Spinal cord (tissue), 9 donors: ENCODE measurements at regions not wholly inside any gene's neighbourhood (a gene's known extent, or its start where the extent isn't known, plus 50 kb on each side); places are given as distances from the start of the nearest gene placed in this dataset.

Experiments used
- DNase-seq, 6 donors: peaks; one replicate each; pipeline versions ENCODE4 v3.0.0 to v3.0.0-alpha.2; 2013 to 2015; ENCODE audit warnings: low spot score in 6 of 6, low read depth in 4 of 6
- H3K27ac ChIP-seq: one replicate; pipeline ENCODE4 v1.5.1; 2013; ENCODE audit warnings: low read depth, low read length, control low read depth
- H3K27me3 ChIP-seq: one replicate; pipeline ENCODE4 v1.6.1; 2013; ENCODE audit warnings: low read length; ENCODE audit not compliant: control insufficient read depth, insufficient read depth
- H3K36me3 ChIP-seq: one replicate; pipeline ENCODE4 v1.6.1; 2013; ENCODE audit warnings: low read length; ENCODE audit not compliant: control insufficient read depth, insufficient read depth
- H3K4me1 ChIP-seq: one replicate; pipeline ENCODE4 v1.6.1; 2013; ENCODE audit warnings: low read length; ENCODE audit not compliant: control insufficient read depth, insufficient read depth
- H3K4me3 ChIP-seq: one replicate; pipeline ENCODE4 v1.5.1; 2013; ENCODE audit warnings: low read depth, low read length, control low read depth
- H3K9me3 ChIP-seq: one replicate; pipeline ENCODE4 v1.6.1; 2013; ENCODE audit warnings: low read length; ENCODE audit not compliant: control insufficient read depth, insufficient read depth
- WGBS: methylation state at CpG from one replicate; pipeline ENCODE4 v1.1.5; 2013; ENCODE audit warnings: missing lambda C conversion rate; ENCODE audit not compliant: insufficient coverage; 5-methylcytosine and 5-hydroxymethylcytosine counted together
- donor health status: healthy.

DNA sequence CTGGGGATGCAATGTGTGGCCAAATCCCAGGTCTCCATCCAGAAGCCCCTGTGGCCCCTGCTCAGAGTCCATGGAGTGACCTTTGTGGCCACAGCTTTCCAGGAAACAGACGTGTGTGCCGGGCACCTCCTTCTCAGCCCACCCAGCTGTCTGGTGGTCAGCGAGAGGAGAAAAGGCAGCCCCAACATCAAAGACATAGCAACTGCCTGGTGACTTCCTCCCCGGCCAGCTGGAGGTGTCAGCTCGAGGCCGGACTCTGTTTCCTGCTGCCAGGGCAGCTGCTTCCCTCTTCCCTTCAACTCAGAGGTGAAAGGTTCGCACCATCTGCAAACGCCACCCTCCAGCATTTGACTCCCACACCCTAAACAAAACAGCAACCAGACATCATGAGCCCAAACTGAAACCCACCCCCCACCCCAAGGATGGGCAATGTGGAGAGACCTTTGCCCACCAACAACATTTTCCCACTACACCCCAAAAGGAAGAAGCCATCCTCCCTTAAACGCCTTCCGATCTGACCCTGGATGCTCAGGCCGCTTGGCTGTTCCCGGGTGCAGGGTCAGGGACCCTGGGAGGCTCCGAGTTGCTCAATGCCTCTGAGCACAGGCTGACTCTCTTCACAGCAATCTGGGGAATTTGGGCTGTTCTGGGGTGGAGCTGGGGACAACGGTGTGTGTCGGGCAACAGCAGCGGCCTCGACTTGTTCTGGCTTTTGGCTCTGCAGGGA, 162.3 kb downstream of the PSMG1 start:
- 49% methylated on average over 15 of the region's 17 CpGs for WGBS
- H3K27ac ChIP-seq, result no peak overlapping the region
- H3K4me3 ChIP-seq, result no peak overlapping the region
- H3K36me3 ChIP-seq, result no peaks in the 10 kb centered on the region
- H3K4me1 ChIP-seq, result peaks cover 29% of the 10 kb centered on the region
- no peaks in the 10 kb centered on the region for H3K9me3 ChIP-seq
- no peaks in the 10 kb centered on the region for H3K27me3 ChIP-seq
- no peak for DNase-seq

DNA sequence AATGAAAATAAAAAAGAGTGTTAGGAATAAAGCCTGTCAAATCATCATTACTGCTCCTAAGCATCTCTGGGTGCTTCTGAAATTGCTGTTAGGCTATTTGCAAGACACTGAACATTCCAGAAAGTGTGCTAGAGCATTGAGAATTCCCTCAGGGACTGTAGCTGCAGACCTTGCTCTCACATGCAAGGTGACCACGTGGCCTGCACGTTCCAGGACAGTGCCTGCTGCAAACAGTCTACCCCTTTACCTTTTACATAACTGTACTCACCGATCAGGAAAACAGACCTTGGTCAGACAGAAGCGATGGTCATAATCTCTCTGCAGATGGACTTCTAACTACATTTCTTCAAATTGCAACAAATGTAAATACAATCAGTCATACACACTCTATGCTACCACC, 164.5 kb downstream of the PSMG1 start:
- no peaks in the 10 kb centered on the region for H3K27me3 ChIP-seq
- WGBS, result 73% methylated on average over 4 of the region's 4 CpGs

DNA sequence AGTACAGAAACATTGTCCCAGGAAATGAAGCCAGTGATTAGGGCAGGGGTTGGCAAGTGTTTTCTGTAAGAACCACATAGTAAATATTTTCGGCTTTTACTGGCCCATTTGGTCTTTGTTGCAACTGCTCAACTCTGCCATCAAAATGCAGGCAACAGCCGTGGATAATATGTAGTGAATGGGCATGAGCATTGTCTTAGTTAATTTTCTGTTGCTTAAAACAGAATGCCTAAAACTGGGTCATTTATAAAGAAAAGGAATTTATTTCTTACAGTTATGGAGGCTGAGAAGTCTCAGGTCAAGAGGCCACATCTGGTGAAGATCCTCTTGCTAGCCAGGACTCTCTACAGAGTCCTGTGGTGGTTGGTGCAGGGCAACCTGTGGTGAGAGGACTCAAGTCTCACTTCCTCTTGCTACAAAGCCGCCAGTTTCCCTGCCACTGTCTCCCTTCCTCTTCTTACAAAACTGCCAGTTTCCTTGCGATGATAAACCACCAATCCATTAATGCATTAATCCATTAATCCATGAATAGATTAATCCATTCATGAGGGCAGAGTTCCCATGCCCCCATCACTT, 166.4 kb downstream of the PSMG1 start:
- no peak overlapping the region for H3K27ac ChIP-seq
- no peaks in the 10 kb centered on the region for H3K36me3 ChIP-seq
- no peaks in the 10 kb centered on the region for H3K27me3 ChIP-seq
- H3K4me1 ChIP-seq, result peaks cover 13% of the 10 kb centered on the region
- DNase-seq, result no peak
- no peaks in the 10 kb centered on the region for H3K9me3 ChIP-seq
- 100% methylated on average over 3 of the region's 4 CpGs for WGBS
- H3K4me3 ChIP-seq, result no peak overlapping the region

More for the DNA sequence above, 164.5 kb downstream of the PSMG1 start:
- no peak overlapping the region for H3K4me3 ChIP-seq
- H3K9me3 ChIP-seq, result no peaks in the 10 kb centered on the region
- peaks cover 29% of the 10 kb centered on the region for H3K4me1 ChIP-seq
- H3K27ac ChIP-seq, result no peak overlapping the region
- DNase-seq, result no peak
- H3K36me3 ChIP-seq, result no peaks in the 10 kb centered on the region

DNA sequence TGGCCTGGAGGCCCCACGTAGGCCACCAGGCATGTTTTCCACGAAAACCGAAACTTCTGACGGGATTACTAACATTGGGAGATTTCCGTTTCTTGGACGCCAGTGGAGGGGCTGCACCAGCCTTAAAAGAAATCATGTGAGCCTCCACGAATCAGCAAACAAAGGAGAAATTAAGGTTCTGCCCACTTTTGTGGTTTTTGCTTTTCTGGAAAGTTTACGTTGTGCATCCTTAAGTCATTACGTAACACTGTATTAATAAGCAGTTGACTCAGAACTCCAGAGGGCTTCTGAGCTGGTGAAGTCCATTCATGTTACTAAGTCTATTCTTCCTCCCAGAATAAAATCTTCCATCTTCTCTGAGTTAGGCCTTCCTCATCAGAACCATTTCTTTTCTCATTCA, 168.5 kb downstream of the PSMG1 start:
- H3K4me3 ChIP-seq, result no peak overlapping the region
- no peak overlapping the region for H3K27ac ChIP-seq
- no peaks in the 10 kb centered on the region for H3K9me3 ChIP-seq
- no peaks in the 10 kb centered on the region for H3K27me3 ChIP-seq
- no peak for DNase-seq
- no peaks in the 10 kb centered on the region for H3K36me3 ChIP-seq
- 98% methylated on average over 6 of the region's 9 CpGs for WGBS
- H3K4me1 ChIP-seq, result peaks cover 3% of the 10 kb centered on the region

DNA sequence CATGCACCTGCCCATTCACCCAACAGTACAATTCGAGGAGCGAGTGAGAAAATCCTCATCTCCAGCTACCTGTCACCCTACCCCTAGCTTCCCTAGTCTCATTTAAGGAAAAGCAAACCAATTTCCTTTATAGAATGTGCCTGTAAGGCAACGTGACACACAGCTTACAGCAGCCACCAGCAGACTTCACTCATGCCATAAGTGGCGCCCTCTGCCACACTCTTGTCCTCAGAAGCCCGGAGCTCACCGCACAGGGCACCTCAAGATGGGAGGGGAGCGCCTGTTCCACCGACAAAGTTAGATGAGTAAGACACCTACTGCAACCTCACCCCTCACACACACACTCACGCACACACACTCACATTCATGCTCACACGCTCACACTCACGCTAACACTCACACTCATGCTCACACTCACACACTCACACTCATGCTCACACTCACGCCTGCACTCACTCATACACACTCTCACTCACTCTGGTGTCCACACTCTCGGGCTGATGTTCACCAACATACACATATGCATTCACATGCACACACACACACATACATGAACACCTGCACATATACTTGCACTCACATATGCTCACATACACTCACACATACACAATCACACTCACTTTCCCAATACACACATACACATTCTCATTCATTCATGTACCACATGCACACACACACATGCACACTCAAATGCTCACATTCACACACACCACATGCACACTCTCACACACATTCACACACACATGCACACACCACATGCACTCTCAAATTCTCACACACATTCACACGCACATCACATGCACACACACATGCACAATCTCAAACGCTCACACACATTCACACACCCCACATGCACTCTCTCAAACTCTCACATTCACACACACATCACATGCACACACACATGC, 170.7 kb downstream of the PSMG1 start:
- WGBS, result 91% methylated on average over 15 of the region's 15 CpGs
- Histone ChIP-seq H3K27me3 (no peaks in the 10 kb centered on the region), H3K4me1 (peaks cover 3% of the 10 kb centered on the region), H3K4me3 (no peak overlapping the region), H3K27ac (no peak overlapping the region), H3K36me3 (no peaks in the 10 kb centered on the region), H3K9me3 (no peaks in the 10 kb centered on the region)
- no peak for DNase-seq

DNA sequence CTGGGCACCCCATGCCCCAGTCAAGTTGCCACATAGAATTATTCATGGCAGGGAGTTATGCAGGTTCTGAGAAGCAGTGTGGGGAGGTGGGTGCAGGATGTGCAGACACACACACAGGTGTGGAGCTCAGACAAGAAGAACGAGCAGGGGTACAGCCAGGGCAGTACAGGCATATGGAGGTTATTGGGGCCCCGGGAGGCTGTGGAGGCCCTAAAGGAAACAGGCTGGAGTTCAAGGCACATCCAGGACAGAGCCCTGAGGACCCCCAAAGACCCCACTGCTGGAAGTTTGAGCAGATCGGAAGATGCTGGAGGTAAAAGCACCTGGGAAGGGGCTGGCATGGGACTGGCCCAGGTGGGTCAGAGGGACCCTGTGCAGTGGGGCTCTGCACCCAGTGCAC, 171.3 kb downstream of the PSMG1 start:
- H3K9me3 ChIP-seq, result no peaks in the 10 kb centered on the region
- 97% methylated on average over 3 of the region's 3 CpGs for WGBS
- H3K27ac ChIP-seq, result no peak overlapping the region
- peaks cover 5% of the 10 kb centered on the region for H3K4me1 ChIP-seq
- no peak overlapping the region for H3K4me3 ChIP-seq
- no peak for DNase-seq
- H3K36me3 ChIP-seq, result no peaks in the 10 kb centered on the region
- no peaks in the 10 kb centered on the region for H3K27me3 ChIP-seq

DNA sequence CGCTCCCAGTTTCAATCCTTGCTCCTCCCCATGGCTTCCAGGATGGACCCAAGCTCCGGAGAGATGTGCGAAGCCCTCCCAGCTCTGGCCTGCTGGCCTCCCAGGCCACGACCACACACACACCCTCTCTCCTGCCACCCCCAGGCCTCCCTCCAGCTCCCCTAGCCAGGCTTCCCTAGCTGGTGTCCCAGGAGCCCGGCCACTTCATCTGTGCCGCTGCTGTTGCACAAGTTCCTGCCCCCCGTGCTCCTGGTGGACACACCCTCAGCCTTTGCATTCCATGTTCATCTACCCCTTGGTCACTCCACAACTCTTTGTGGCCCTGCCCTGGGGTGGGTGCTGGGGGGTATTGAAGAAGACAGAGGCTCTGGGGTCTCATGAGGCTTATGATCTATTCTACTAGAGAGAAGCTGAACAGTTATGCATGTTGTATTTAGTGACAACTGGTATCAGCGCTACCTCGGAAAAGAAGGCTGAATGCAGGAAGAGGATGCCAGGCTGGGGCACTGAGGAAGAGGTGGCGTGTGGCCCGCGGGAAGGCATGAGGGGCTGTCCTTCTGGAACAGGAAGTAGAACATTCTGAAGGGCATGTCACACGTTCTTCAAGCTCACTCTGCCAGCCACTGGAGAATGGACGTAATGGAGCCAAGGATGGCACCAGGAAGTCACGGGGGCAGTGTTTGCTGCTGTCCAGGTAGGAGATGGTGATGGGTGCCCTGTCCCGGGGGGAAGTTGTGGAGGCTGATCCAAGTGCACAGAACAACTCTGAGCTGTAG, 172.4 kb downstream of the PSMG1 start:
- peaks cover 6% of the 10 kb centered on the region for H3K4me1 ChIP-seq
- no peaks in the 10 kb centered on the region for H3K9me3 ChIP-seq
- no peak for DNase-seq
- no peaks in the 10 kb centered on the region for H3K36me3 ChIP-seq
- 93% methylated on average over 14 of the region's 16 CpGs for WGBS
- H3K4me3 ChIP-seq, result no peak overlapping the region
- H3K27me3 ChIP-seq, result no peaks in the 10 kb centered on the region
- H3K27ac ChIP-seq, result no peak overlapping the region

DNA sequence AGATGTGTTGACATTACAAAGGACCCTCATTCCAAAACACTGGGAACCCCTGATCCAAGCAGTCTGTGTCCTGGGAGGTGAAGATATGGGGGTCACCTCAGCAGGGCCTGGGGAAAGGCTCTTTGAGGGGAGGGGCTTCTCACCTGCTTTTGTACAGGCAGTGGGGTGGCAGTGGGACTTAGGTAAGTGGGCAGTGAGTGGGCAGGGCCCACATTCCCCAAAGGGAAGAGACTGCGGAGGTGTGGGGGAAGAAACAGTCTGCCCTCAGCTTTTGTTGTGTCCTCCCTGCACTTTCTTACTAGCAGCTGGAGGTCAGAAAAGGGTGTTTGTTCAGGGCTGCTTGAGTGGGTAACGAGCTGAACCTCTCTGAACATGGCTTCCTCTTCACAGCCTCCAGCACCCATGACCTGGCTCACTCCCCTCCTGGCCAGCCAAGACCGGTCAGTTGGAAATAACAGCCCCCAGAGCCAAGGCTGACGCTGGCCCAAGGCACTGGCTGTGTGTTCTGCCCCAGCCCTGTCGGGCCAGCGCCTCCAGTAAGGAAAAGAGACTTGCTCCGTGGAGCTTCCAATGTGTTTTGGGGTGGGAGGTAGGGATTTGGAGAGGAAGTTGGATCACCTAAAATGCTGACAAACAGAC, 173.5 kb downstream of the PSMG1 start:
- no peaks in the 10 kb centered on the region for H3K36me3 ChIP-seq
- no peak overlapping the region for H3K4me3 ChIP-seq
- H3K27me3 ChIP-seq, result no peaks in the 10 kb centered on the region
- H3K27ac ChIP-seq, result no peak overlapping the region
- peaks cover 12% of the 10 kb centered on the region for H3K4me1 ChIP-seq
- WGBS, result 72% methylated on average over 7 of the region's 7 CpGs
- no peak for DNase-seq
- no peaks in the 10 kb centered on the region for H3K9me3 ChIP-seq

DNA sequence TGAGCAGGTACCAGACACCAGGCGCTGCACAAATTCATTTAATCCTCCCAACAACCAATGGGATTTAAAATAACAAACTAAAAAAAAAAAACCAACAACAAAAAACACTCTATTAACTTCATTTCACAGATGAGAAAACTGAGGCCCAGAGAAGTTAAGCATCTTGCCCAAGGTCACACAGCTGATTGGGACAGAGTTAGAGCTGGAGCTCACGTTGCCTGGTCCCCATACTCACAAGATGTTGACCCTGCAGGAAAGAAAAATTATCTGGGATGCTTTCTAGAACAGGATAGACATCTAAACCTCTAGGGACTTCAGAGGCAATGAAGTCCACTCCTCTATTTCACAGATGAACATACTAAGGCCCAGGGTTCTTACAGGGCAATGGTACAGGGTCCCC, 175.3 kb downstream of the PSMG1 start:
- no peaks in the 10 kb centered on the region for H3K9me3 ChIP-seq
- WGBS, result no CpG with 5 or more reads among the region's 2 CpGs
- peaks cover 19% of the 10 kb centered on the region for H3K4me1 ChIP-seq
- H3K27me3 ChIP-seq, result no peaks in the 10 kb centered on the region
- no peak for DNase-seq
- H3K4me3 ChIP-seq, result no peak overlapping the region
- no peak overlapping the region for H3K27ac ChIP-seq
- H3K36me3 ChIP-seq, result no peaks in the 10 kb centered on the region
